ENCODE measurements at regions not wholly inside any gene's neighbourhood (a gene's known extent, or its start where the extent isn't known, plus 50 kb on each side); places are given as distances from the start of the nearest gene placed in this dataset.

GRCh38 chr2:61662990-61663389 is 124.8 kb upstream of the XPO1 start:
- no peak for TF ChIP-seq POLR2AphosphoS5 (IDR thresholded peaks at IDR 0.05; ENCODE audit: low read depth, low read length)
- TF ChIP-seq POLR2A (IDR thresholded peaks at IDR 0.05; ENCODE audit: low read depth, low read length), result no peak
